Activated naive CD8-positive, alpha-beta T cell treated with anti-CD3 and anti-CD28 coated beads, Interleukin-2, amount 50 U/mL, for 16 hours (primary cell): ENCODE measurements at regions not wholly inside any gene's neighbourhood (a gene's known extent, or its start where the extent isn't known, plus 50 kb on each side); places are given as distances from the start of the nearest gene placed in this dataset.

ENCODE experiments used
- DNase-seq: peaks from one replicate; pipeline ENCODE4 v3.0.0-alpha.2; 2020; ENCODE audit warnings: low read depth, low spot score

DNA sequence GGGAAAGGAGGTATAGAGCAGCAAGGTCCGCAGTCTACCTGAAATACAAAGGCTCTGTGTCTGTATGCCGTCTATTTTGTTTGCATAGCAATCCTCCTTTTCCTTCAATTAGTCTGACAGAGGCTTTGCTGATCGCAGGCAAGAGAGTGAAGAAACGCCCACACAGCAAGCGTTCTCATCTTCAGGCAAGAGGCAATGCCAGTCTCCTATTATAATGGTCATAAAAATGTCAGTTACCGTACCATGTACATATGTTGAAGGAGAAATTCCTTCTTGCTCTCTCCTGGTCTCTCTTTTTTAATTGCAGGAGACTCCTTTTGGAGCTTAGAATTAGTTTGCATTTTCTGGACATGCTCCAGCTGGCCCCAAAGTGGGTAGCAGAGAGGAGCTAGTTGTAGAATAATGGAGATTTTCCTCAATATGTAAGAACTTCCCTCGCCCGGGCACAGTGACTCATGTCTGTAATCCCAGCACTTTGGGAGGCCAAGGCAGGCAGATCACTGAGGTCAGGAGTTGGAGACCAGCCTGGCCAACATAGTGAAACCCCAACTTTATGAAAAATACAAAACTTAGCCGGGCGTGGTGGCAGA lies 139.5 kb downstream of the PFKFB3 start:
- DNase-seq = no peak

DNA sequence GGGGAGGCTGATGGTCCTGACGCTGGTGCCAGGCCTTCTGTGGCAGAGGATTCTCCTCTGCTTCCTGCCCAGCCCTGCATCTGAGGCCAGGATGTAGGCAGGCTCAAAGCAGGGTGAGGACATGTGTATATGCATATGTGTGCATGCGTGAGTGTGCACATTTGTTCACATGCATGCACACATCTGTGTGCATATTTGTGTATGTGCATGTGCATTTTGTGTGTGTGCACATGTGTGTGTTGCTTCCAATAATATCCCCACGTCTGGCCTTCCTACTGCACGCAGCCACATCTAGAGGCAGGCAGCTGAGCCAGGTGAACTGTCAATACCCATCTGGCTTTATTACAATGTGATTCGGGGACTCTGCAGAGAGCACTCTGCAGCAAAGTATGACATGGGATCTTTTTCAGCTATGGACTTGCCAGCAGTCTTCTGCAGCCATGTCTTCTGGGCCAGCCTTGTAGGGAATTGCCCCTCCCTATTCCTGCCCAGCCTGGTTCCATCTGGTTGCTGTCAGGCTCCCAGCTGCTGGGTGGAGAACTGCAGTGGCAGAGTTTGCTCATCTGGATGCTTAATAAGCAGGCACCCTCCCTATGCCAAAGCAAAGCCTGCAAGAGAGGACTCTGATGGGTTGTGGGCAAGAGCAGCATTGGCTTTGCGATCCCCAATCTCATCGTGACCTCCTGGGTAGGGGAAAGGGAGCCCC lies 140.7 kb downstream of the PFKFB3 start:
- DNase-seq = no peak

DNA sequence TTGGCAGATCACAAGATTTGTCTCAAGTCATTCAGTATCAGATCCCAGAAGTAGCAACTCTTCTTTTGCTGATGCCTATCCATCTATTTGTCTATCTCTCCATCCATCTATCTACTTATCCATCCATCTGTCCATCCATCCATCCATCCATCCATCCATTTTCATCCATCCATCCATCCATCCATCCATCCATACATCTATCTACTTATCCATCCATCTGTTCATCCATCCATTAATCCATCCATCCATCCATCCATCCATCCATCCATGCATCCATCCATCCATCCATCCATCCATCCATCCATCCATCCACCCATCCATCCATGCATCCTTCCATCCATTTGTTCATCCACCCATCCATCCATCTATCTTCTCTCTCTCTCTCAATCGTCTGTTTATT lies 142.7 kb downstream of the PFKFB3 start:
- no peak for DNase-seq

DNA sequence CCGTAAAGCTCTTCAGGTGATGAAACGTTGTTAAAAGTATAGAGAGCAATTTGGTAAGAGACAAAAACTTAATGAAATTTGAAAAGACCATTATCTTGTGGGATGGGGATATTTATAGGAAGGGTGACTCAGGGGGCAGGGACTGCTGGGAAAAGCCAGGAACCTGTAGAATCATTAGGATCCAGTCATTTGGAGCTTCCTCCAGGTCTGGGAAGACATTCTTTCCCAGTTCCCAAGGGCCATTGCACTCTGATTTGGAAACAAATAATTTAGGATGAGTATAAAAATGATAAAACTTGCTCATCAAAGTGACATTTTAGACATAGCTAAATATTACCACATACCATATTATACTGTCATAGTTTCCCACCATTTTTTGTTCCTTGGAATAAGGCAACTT lies 143.9 kb downstream of the PFKFB3 start:
- no peak for DNase-seq

DNA sequence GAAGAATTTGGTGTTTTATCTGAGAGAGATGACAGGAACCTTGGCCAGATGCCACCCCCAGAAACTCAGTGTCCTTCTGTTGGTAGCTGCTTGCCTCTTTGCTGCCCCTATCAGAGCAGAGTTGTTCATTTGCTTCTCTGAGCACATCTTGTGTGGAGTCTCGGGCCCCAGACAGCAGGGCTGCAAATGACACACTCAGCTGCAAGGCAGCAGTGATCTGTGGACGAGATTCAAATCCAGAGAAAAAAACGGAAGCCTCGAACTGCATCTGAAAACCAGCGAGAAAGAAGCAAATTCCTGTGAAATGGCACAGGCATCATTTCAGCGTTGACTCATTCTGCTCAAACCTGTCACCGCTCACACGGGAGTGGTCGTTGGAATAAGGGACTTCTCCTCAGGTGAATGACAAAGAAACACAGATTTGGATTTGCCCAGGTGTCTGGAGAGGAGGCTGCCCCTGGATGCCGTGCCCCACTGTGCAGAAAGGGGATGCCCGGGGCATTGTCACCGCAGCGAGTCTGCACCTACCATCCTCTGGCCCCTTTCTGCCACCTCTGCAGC lies 144.7 kb downstream of the PFKFB3 start:
- peak; percentile 3 for DNase-seq

DNA sequence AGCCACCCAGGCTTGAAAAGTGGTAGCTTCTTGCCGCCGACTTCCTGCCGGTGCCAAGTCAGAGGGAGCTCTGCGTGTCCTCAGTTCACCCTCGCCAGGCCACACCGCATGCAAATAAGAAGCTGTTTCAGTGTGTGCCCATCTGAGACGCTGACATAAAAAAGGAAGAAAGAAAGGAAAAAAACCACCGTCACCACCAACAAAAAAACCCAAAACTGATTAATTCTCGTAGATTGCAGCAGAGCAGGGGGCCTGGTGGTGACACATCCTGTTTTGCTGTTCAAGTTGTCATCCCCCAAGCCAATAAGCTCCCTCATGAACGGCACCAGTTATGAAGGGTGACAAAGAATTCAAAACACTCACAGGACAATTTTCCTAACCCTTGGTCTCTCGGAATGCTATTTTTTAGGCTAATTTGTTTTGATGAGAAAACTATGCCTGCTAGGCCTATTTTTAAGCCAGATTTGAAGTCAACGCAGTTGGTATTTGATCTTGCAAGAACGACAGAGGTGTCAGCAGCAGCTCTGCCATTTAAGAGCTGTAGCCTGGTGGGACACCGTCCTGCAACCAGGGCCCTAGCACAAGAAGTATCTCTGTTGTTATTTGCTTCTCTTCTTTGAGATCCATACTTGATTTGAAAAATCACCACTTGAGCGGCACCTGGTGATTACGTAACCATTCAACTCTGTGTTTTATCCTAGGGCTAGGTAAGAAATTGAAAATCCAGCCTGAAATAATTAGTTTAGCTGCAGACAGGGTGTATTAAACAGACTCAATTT lies 145.6 kb downstream of the PFKFB3 start:
- DNase-seq = peak; percentile 54

DNA sequence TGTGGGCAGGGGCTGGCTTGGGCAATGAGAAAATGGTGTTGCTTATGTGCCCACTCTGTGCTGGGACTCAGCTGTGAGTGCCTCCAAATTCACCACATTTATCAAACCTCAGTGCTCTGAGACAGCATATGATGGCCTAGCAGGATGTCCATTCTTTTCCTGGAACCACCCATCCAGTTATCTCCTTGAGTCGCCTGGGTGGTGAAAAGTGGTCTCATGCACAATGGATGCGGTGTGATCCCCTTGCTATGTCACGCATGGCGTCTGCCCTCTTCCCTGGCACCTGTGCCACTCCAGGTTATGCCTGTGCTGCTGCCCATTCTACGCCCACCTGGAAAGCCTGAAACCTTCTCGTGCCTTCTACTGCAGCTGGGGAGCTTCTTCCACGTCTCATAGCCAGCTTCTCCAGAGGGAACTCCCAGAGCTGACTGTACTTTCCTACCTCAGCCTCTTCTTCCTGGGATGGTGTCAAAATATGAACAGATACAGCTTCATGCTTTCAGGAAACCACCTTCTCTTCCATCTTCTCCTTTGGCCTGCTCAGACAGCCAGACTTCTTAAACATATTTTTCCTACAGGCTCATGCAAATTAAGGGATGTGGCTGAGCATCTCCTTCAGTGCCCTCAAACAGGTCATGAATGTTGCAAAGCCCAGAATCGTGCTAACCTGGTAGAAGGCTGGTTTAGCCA lies 147.3 kb downstream of the PFKFB3 start:
- DNase-seq = no peak

DNA sequence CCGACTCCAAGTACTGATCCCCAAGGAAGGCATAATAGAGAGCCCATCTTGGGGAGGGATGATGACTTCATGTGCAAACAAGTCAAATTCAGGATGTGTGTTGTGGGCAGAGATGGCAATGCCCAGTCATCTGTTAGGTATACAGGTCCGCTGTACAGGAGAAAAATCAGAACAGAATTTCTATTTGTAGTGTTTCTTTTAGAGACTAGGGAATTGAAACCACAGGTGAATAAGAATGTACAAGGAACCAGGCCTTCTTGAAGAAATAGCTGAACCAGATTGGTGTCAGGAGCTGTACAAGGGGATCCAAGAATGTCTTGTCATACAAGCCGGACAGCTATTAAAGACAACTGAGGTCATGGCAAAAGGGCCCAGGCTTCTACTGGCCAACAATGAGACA lies 147.9 kb downstream of the PFKFB3 start:
- DNase-seq = no peak

DNA sequence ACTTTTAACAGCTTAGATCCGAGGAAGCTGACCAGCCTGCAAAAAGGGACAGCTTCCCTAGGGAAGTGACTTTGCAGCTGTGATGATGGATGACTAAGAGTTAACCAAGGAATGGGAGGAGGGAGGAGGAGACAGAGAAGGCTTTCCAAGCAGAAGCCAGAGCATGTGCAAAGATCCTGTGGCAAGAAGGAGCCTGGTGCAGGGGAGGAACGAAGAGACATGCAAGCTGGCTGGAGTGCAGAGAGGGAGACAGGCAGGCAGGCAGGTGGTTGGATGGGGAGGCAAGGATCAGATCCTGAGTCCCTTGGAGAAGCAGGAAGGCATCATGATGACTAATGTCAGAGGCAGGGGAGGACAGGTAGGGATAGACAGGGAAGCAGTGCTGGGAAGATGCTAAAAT lies 148.8 kb downstream of the PFKFB3 start:
- no peak for DNase-seq

DNA sequence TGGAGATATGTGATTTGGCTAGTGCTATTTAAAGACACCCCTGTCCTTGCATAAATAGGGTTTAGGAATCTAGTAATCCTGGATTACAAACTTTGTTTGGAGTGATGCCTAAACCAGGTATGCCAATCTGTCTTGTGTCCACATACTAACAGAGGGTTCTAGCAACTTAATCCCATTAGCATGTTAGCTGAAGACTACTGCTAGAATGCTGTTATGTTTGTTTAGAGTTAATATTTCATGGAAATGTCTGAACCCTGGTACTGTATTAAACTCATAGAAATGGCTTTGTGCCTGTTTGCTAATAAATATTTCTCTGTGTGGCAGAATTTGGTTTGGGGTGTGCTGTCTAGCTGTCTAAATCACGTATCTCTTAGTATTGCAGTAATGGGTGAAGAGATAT lies 150.8 kb downstream of the PFKFB3 start:
- no peak for DNase-seq

DNA sequence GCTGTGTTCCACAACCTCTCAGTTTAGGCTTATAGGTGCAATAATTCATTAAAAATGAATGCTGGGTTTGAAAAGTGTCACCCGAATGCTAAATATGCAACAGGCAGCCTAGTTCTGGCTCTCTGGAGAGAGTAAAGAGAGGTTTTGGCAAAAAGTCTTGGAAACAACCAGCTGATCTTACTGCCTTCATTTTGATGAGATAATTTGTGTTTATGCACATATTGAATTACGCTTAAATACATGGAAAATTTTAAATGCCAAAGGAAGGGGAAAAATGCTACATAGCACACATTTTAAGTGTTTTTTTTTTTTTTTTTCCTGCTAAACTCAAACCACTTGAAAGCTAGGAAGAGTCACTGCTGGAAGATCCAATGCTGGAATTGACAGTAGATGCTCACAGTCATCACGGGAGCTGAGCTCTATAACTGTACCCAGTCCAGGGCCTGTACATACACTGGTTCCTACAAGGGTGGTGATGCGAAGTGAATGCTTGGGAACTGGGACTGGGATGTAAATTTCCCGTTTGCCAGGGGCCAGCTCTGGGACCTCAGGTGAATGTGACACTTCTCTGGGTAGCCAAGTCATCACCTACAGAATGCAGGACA lies 151.5 kb downstream of the PFKFB3 start:
- no peak for DNase-seq

DNA sequence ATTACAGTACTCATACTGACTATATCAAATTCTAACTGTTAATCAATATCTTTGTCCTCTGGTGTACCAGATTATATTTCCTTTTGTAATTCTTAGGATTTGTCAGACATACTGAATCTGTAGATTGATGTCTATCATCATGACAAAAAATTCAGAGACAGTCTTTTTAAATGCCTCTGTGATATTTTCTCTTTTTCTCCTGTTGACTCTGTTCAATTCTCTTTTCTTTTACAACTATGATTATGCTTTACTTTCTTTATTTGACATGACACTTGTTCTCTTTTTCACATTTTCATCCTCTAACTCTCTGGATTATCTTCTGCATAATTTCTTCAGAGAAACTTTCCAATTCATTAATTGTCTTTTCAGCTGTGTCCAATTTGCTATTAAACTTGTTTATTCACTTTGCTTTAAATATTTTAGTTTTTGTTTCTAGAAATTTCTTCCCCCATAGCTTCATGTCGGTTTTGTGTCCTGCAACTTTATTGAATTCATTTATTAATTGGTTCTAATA lies 153.6 kb downstream of the PFKFB3 start:
- DNase-seq = no peak

DNA sequence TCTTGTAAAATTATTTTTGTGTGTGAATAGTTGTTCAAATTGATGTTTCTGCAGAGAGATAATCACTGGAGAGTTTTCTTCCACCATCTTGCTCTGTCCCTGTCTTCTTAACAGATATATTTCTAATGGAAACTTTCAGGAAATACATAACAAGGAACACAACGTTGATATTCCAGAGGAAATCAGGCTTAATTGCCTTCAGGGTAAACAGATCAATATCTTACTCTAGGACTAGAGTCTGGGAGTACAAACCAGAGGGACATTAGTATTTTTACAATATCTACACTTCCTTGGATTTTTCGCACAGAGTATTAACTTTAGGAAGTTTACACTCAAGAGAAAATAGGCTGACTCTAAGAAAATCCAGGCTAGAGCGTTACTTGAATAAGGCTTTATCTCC lies 159.1 kb downstream of the PFKFB3 start:
- no peak for DNase-seq

DNA sequence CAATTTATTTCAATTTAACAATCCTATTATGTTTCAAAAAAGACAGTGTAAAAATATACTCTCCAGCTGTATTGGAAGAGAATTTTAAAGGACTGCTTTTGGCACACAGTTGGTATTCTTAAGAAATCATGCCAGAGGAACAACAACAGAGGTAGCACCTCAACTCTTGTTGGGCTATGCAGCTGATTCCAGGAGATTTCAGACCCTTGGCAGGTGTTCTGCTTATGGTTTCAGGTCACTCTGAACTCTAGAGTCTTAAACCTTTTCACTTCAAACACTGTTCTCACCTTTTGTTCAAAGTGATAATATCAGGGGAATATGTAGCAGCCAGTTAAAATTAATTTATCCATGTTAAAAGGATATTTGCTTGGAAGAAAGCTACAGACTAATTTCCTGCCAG lies 160.1 kb downstream of the PFKFB3 start:
- DNase-seq = no peak

DNA sequence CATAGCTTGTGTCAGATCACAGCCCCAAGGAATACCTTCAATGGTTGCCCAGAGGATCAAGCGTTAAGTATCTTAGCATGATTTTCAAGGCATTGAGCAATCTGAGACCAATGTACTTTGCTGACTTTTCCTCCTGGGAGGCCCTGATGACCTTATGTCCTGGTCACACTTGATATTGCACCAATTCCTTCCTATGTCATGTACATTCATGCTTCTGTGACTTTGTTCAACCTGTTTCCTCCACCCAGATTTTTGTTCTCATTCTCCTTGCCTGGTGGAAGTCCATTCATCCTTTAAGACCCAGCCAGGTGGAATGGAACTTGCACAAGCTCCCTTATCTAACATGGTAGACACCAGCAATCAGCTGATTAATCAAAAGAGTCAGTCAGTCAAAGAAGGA lies 160.8 kb downstream of the PFKFB3 start:
- DNase-seq = no peak

DNA sequence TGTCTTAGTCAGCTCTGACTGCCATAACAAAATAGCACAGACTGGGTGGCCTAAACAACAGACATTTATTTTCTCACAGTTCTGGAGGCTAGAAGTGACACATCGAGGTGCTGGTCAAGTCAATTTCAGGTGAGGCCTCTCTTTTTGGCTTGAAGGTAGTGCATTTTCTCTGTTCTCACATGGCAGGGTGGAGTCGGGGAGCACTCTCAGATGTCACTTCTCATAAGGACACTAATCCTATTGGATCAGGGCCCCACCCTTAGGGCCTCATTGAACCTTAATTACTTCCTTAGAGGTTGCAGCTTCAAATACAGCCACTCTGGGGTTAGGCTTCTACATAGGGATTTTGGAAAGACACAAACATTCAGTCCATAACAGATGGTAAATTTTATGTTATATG lies 161.6 kb downstream of the PFKFB3 start:
- DNase-seq = no peak

DNA sequence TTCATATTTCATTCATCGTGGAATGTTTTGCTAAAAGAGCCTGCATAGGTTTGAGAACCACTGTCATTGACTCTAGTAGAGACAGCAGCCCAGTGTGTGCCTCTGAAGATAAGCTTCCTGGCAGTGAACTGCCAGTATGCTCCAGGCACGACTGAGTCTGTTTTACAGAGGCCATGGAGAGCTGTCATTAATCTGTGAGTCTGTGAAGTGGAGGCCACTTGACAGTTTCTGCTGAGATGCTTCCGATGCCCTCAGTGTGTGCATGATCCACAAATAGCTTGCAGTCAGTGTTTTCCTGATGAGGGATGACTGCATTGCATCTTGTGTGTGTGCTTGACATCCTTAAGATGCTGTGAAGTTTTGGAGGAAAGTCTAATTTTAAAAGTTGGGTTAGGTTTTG lies 162.2 kb downstream of the PFKFB3 start:
- DNase-seq = no peak

DNA sequence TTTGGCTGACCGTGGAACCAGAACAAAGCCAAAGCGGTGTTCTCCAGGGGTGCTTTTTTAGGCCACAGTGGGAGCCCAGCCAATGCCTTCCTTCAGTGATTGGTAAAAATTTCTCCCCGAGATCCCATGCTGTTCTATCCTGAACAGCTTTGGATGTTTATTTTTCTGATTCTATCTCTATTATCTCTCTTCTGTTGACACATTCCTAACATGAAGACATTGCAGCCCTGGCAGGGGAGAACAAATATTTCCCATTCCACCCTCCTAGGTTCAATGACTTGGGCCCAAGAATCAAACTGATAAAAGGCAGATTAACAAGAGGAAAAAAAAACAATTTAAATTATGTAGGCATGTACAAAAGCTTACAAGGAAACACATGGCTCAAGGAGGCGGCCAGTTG lies 162.7 kb downstream of the PFKFB3 start:
- no peak for DNase-seq
